Ovary (tissue), 7 donors: ENCODE measurements at regions not wholly inside any gene's neighbourhood (a gene's known extent, or its start where the extent isn't known, plus 50 kb on each side); places are given as distances from the start of the nearest gene placed in this dataset.

Source experiments
- DNase-seq, 5 donors: peaks; one replicate each; pipeline ENCODE4 v3.0.0-alpha.2; 2019 to 2020
- H3K27ac ChIP-seq, 2 donors: fragments of 200-600 bp; one replicate each; pipeline versions ENCODE4 v1.5.1 to v1.8.0; 2019 to 2022
- H3K27me3 ChIP-seq: fragments of 200-600 bp; one replicate; pipeline ENCODE4 v1.8.0; 2022
- H3K36me3 ChIP-seq: fragments of 200-600 bp; sonication (generic); one replicate; pipeline ENCODE4 v1.5.1; 2019
- H3K4me1 ChIP-seq: one replicate; pipeline ENCODE4 v1.8.1; 2013; ENCODE audit warnings: mild to moderate bottlenecking, moderate library complexity; ENCODE audit not compliant: insufficient read depth
- H3K4me3 ChIP-seq: fragments of 200-600 bp; sonication (generic); one replicate; pipeline ENCODE4 v1.5.1; 2017
- H3K9me3 ChIP-seq, 2 donors: fragments of 200-600 bp in 1 of 2; sonication (generic) in 1 of 2; one replicate each; pipeline versions ENCODE4 v1.5.1 to v1.8.1; 2013 to 2019; ENCODE audit warnings: mild to moderate bottlenecking in 1 of 2, moderate library complexity in 1 of 2
- EP300 ChIP-seq: sonication (generic); formaldehyde crosslinking; IDR thresholded peaks from one replicate; pipeline ENCODE4 v1.6.1; 2017; ENCODE audit warnings: antibody characterized with exemption
- POLR2A ChIP-seq: fragments of 450-650 bp; IDR thresholded peaks from one replicate; pipeline ENCODE4 v1.6.1; 2017; ENCODE audit warnings: antibody characterized with exemption, mild to moderate bottlenecking, moderate library complexity
- WGBS, 3 donors: extraction: QIAGEN DNeasy Blood & Tissue Kit in 1 of 3; methylation state at CpG; one replicate each; pipeline versions ENCODE4 v1.1.5 to v1.1.7; 2013 to 2017; 5-methylcytosine and 5-hydroxymethylcytosine counted together
- intact Hi-C, 4 donors: fragments of 100-400 bp; cut with DNase I; formaldehyde crosslinking; loops; one replicate each; pipeline versions ENCODE4 v1.11.0 to v1.15.1; 2022 to 2023
- TF ChIP-seq, protein P1 (sequence below), 3 donors: fragments of 450-650 bp in 2 of 3; fragments of 200-600 bp in 1 of 3; IDR thresholded peaks; one replicate each; pipeline versions ENCODE4 v1.5.1 to v1.8.0; 2016 to 2022; ENCODE audit warnings: antibody characterized with exemption in 3 of 3, mild to moderate bottlenecking in 1 of 3
- donor health status: DM: no; HTN: no; CAD: no; lungs with moderate emphysema.
- donor health status: DM: no; HTN: no; CAD: no.
- donor health status: Bipolar disorder and iron deficiency.
- donor health status: DM: no; HTN: no; CAD: no.
- donor health status: DM: yes; HTN: yes; CAD: no.

- H3K27me3 ChIP-seq, result no peaks in the 10 kb centered on the region
- H3K27ac ChIP-seq, result no peak overlapping the region
- no peak for DNase-seq
- TF ChIP-seq POLR2A (no peak), EP300 (no peak)
- TF ChIP-seq, protein P1, sequence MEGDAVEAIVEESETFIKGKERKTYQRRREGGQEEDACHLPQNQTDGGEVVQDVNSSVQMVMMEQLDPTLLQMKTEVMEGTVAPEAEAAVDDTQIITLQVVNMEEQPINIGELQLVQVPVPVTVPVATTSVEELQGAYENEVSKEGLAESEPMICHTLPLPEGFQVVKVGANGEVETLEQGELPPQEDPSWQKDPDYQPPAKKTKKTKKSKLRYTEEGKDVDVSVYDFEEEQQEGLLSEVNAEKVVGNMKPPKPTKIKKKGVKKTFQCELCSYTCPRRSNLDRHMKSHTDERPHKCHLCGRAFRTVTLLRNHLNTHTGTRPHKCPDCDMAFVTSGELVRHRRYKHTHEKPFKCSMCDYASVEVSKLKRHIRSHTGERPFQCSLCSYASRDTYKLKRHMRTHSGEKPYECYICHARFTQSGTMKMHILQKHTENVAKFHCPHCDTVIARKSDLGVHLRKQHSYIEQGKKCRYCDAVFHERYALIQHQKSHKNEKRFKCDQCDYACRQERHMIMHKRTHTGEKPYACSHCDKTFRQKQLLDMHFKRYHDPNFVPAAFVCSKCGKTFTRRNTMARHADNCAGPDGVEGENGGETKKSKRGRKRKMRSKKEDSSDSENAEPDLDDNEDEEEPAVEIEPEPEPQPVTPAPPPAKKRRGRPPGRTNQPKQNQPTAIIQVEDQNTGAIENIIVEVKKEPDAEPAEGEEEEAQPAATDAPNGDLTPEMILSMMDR (IDR thresholded peaks at IDR 0.05), result no peak
- WGBS, 3 donors, result 70 to 74% (median 73%) methylated on average over 13 of the region's 13 CpGs
- H3K4me1 ChIP-seq, result no peaks in the 10 kb centered on the region
- H3K4me3 ChIP-seq, result no peak overlapping the region
- peaks cover 0 to 2% of the 10 kb centered on the region in 2 donors for H3K9me3 ChIP-seq
- intact Hi-C loops, result no loop called here
- no peaks in the 10 kb centered on the region for H3K36me3 ChIP-seq
Measured at GRCh38 chr7:155189590-155189989, 108.1 kb upstream of the INSIG1 start.

- DNase-seq, result peak in 1 of 5 donors; percentile 59
- Histone ChIP-seq H3K9me3 (no peaks in the 10 kb centered on the region), H3K27me3 (no peaks in the 10 kb centered on the region), H3K4me3 (no peak overlapping the region), H3K4me1 (no peaks in the 10 kb centered on the region), H3K27ac (no peak overlapping the region), H3K36me3 (no peaks in the 10 kb centered on the region)
- TF ChIP-seq EP300, result no peak
- TF ChIP-seq, protein P1 (IDR thresholded peaks at IDR 0.05), result peak in 1 of 3 donors; percentile 13
- 13 to 15% (median 13%) methylated on average over 28 of the region's 28 CpGs for WGBS, 3 donors
- intact Hi-C loops, result loop anchor here in 3 of 4 donors (2.0 to 10.0 kb wide), 3 partner anchors 154 to 157 kb away; no protein-coding TSS in a partner anchor
Measured at GRCh38 chr7:155190688-155191087, 107.0 kb upstream of the INSIG1 start.

GRCh38 chr7:155191137-155191536 is 106.5 kb upstream of the INSIG1 start:
- H3K27ac ChIP-seq, result no peak overlapping the region
- intact Hi-C loops, result loop anchor here in 3 of 4 donors (2.0 to 10.0 kb wide), 3 partner anchors 154 to 156 kb away; no protein-coding TSS in a partner anchor
- no peak overlapping the region for H3K4me3 ChIP-seq
- no peaks in the 10 kb centered on the region for H3K9me3 ChIP-seq
- H3K4me1 ChIP-seq, result no peaks in the 10 kb centered on the region
- TF ChIP-seq POLR2A (no peak), EP300 (no peak)
- TF ChIP-seq, protein P1 (IDR thresholded peaks at IDR 0.05), result no peak
- H3K27me3 ChIP-seq, result no peaks in the 10 kb centered on the region
- 66 to 72% (median 66%) methylated on average over 14 of the region's 14 CpGs for WGBS, 3 donors
- H3K36me3 ChIP-seq, result no peaks in the 10 kb centered on the region
- DNase-seq, result no peak

- no peak overlapping the region for H3K27ac ChIP-seq
- no peak overlapping the region for H3K4me3 ChIP-seq
- TF ChIP-seq, protein P1 (IDR thresholded peaks at IDR 0.05), result no peak
- TF ChIP-seq POLR2A, result no peak
- TF ChIP-seq EP300, result no peak
- H3K9me3 ChIP-seq, result no peaks in the 10 kb centered on the region
- no peaks in the 10 kb centered on the region for H3K36me3 ChIP-seq
- H3K27me3 ChIP-seq, result no peaks in the 10 kb centered on the region
- intact Hi-C loops, result loop anchor here in 3 of 4 donors (2.0 to 10.0 kb wide), 3 partner anchors 153 to 155 kb away; no protein-coding TSS in a partner anchor
- H3K4me1 ChIP-seq, result no peaks in the 10 kb centered on the region
- 69 to 76% (median 76%) methylated on average over 4 of the region's 4 CpGs for WGBS, 3 donors
- DNase-seq, result no peak
Measured at GRCh38 chr7:155191901-155192478, 105.7 kb upstream of the INSIG1 start.
